GM20000 (cell line): ENCODE measurements at regions not wholly inside any gene's neighbourhood (a gene's known extent, or its start where the extent isn't known, plus 50 kb on each side); places are given as distances from the start of the nearest gene placed in this dataset.

ENCODE experiments used
- DNase-seq: peaks from one replicate; pipeline ENCODE4 v3.0.0; 2012; ENCODE audit warnings: low spot score
- CTCF ChIP-seq: IDR thresholded peaks from 2 replicates; pipeline ENCODE4 v1.5.1; 2012; ENCODE audit warnings: mild to moderate bottlenecking, control low read depth; ENCODE audit errors: extremely low read depth, missing control alignments

- no peak for TF ChIP-seq CTCF
- DNase-seq, result no peak
These were observed 136.5 kb downstream of the DSEL start for GRCh38 chr18:67379981-67380380.

- DNase-seq, result no peak
- TF ChIP-seq CTCF, result no peak
These were observed 140.1 kb downstream of the DSEL start for GRCh38 chr18:67376372-67376771.

- no peak for DNase-seq
- no peak for TF ChIP-seq CTCF
These were observed 142.9 kb downstream of the DSEL start for GRCh38 chr18:67373636-67374035.

- DNase-seq, result no peak
- TF ChIP-seq CTCF, result no peak
These were observed 149.0 kb downstream of the DSEL start for GRCh38 chr18:67367540-67367939.

GRCh38 chr18:67363694-67364093 lies 152.8 kb downstream of the DSEL start:
- TF ChIP-seq CTCF, result no peak
- DNase-seq, result no peak

GRCh38 chr18:67362906-67363305 lies 153.6 kb downstream of the DSEL start:
- no peak for DNase-seq
- no peak for TF ChIP-seq CTCF

GRCh38 chr18:67359873-67360838 lies 156.4 kb downstream of the DSEL start:
- no peak for TF ChIP-seq CTCF
- no peak for DNase-seq
